SJSA1 (cell line): ENCODE measurements at regions not wholly inside any gene's neighbourhood (a gene's known extent, or its start where the extent isn't known, plus 50 kb on each side); places are given as distances from the start of the nearest gene placed in this dataset.

Source experiments
- DNase-seq, 2 experiments: peaks; one replicate each; pipeline ENCODE4 v3.0.0-alpha.2; 2015 to 2020; ENCODE audit warnings: low spot score in 2 of 2, low read depth in 1 of 2
- H3K27ac ChIP-seq: fragments of 250-450 bp; sonication (Bioruptor Pico); 2 replicates; pipeline ENCODE4 v1.5.1; 2020; ENCODE audit warnings: mild to moderate bottlenecking, moderate library complexity
- H3K27me3 ChIP-seq: fragments of 250-450 bp; sonication (Bioruptor Pico); replicated peaks from 2 replicates; pipeline ENCODE4 v1.5.1; 2020; ENCODE audit warnings: mild to moderate bottlenecking, moderate library complexity
- H3K36me3 ChIP-seq: fragments of 250-450 bp; sonication (Bioruptor Pico); 2 replicates; pipeline ENCODE4 v1.5.1; 2020; ENCODE audit warnings: mild to moderate bottlenecking
- H3K4me1 ChIP-seq: fragments of 250-450 bp; sonication (Bioruptor Pico); replicated peaks from 2 replicates; pipeline ENCODE4 v1.6.1; 2021; ENCODE audit warnings: mild to moderate bottlenecking
- H3K4me3 ChIP-seq: fragments of 250-450 bp; sonication (Bioruptor Pico); 2 replicates; pipeline ENCODE4 v1.5.1; 2020; ENCODE audit warnings: mild to moderate bottlenecking
- H3K9me3 ChIP-seq: fragments of 250-450 bp; sonication (Bioruptor Pico); replicated peaks from 2 replicates; pipeline ENCODE4 v1.5.1; 2020; ENCODE audit warnings: mild to moderate bottlenecking

DNA sequence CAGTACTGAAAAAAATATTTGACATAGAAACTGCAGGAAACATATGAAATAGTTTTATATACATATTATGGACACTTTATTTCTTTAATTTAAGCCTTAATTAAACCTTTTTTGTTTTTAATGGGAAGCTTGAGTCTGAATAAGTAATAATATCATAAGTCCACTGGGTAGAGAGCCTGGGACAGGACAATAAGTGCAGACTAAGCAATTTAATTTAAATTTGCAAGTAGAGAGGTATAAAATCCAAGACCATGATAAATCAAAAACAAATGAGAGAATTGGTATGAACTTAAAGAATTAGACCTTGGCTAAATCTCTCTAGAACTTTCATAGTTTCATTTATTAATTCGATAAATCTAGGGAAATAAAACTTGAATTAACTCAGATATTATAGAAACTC lies 571.2 kb downstream of the ARAP2 start:
- H3K27me3 ChIP-seq, result no peaks in the 10 kb centered on the region
- no peak overlapping the region for H3K27ac ChIP-seq
- no peaks in the 10 kb centered on the region for H3K36me3 ChIP-seq
- H3K9me3 ChIP-seq, result no peaks in the 10 kb centered on the region
- DNase-seq, result no peak
- H3K4me1 ChIP-seq, result no peaks in the 10 kb centered on the region
- no peak overlapping the region for H3K4me3 ChIP-seq

DNA sequence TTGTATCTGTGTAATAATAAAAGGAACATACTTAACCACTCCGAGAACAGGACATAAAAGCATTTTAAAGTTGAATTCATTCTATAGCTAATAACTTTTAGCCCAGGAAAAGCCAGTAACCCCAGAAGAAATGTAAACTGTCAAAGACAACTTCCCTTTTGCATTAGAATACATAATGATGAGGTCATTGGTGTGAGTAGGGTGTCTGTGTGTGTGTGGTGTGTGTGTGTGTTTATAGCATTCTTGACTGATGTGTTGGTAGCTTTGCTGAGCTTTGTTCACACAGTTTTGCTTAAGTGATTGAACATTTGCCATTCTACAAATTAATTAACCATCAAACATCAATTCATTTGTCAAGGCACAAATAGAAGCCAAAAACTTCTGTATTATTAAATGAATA lies 559.6 kb downstream of the ARAP2 start:
- no peak for DNase-seq
- Histone ChIP-seq H3K4me3 (no peak overlapping the region), H3K27ac (no peak overlapping the region), H3K27me3 (no peaks in the 10 kb centered on the region), H3K9me3 (no peaks in the 10 kb centered on the region), H3K4me1 (no peaks in the 10 kb centered on the region), H3K36me3 (no peaks in the 10 kb centered on the region)

DNA sequence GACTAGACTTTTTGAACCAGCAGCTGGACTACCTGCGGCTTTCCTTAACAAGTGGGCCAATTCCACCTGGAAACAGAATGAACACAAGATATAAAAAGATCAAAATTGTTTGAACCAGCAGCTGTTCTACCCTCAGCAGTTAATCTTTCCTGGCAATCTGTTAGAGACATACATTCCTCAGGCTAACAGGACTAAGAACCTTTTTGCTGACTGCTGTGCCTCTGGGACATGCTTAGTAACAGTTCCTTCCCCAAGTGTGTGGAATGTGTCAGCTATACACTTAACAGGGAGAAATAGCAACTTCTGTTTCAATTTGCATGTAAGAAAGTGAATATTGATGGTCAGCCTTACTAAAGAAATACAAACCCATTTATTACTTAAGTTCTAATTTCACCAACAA lies 554.4 kb downstream of the ARAP2 start:
- no peaks in the 10 kb centered on the region for H3K9me3 ChIP-seq
- no peak overlapping the region for H3K27ac ChIP-seq
- no peaks in the 10 kb centered on the region for H3K4me1 ChIP-seq
- no peaks in the 10 kb centered on the region for H3K27me3 ChIP-seq
- H3K4me3 ChIP-seq, result no peak overlapping the region
- DNase-seq, result no peak
- H3K36me3 ChIP-seq, result no peaks in the 10 kb centered on the region

DNA sequence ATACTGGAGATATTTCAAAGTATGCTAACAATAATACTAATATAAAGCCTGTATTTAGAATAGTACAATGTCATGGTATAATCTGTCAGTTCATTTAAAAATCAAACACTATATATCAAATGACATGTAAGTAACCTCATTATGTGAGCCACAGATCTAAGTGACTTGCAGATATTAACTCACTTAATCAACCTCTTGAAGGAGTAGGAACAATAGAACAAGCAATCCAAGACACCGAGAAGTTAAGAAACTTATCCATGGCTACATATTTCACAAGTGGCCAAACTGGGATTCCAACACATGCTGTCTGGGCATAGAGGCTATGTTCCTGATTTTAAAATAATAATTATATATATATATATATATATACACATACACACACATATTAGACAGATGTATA lies 554.0 kb downstream of the ARAP2 start:
- Histone ChIP-seq H3K36me3 (no peaks in the 10 kb centered on the region), H3K9me3 (no peaks in the 10 kb centered on the region), H3K27ac (no peak overlapping the region), H3K27me3 (no peaks in the 10 kb centered on the region), H3K4me1 (no peaks in the 10 kb centered on the region), H3K4me3 (no peak overlapping the region)
- DNase-seq, result no peak

- no peaks in the 10 kb centered on the region for H3K36me3 ChIP-seq
- H3K4me3 ChIP-seq, result no peak overlapping the region
- H3K27ac ChIP-seq, result no peak overlapping the region
- no peak for DNase-seq
- no peaks in the 10 kb centered on the region for H3K9me3 ChIP-seq
- no peaks in the 10 kb centered on the region for H3K4me1 ChIP-seq
- no peaks in the 10 kb centered on the region for H3K27me3 ChIP-seq
Measured at GRCh38 chr4:35695003-35695402, 549.3 kb downstream of the ARAP2 start.

- no peaks in the 10 kb centered on the region for H3K9me3 ChIP-seq
- no peak for DNase-seq
- no peak overlapping the region for H3K27ac ChIP-seq
- H3K4me1 ChIP-seq, result no peaks in the 10 kb centered on the region
- no peaks in the 10 kb centered on the region for H3K36me3 ChIP-seq
- no peak overlapping the region for H3K4me3 ChIP-seq
- H3K27me3 ChIP-seq, result no peaks in the 10 kb centered on the region
Measured at GRCh38 chr4:35695421-35695820, 548.9 kb downstream of the ARAP2 start.

DNA sequence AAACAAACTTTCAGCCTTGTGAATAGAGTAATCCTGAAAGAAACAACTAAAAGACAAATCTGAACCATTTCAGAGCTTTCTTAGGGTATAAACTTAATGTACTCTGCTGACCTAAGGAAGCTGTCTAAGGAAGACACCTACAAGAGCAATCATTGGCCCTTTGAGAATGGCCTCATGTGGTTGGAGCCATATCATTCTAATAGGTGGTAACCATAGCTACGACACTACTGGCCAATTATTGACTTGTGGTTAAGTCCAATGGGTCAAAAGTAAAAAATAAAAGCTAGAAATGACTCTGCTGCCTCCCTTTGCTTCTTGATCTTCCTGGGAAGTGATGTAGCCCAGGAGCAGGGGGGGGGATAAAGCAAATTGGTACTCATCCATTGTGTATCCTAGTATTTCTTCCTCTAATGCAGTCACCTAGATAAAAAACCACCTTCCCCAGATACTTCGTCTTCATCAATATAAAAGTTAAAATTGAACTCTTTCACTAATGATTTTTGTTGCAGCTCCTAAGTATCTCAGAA lies 547.0 kb downstream of the ARAP2 start:
- no peaks in the 10 kb centered on the region for H3K4me1 ChIP-seq
- H3K36me3 ChIP-seq, result no peaks in the 10 kb centered on the region
- H3K27me3 ChIP-seq, result no peaks in the 10 kb centered on the region
- DNase-seq, result no peak
- H3K27ac ChIP-seq, result no peak overlapping the region
- no peaks in the 10 kb centered on the region for H3K9me3 ChIP-seq
- H3K4me3 ChIP-seq, result no peak overlapping the region

DNA sequence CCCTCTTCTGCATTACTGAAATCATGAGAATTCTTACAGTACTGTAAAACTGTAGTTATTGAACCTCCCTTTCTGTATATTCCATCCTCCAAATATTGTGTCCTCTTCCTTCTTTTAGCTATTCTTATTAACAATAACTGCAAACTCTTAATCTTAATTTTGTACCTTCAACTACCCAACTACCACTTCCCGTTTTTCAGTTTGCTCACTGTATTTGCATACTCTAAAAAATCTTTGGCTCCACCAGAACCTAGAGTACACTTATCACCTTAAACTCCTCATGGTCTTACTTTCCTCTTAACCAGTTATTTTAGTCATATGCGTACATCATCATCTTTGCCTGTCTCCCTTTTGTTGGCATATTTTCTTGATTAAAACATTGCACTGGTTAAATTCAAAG lies 543.7 kb downstream of the ARAP2 start:
- no peak overlapping the region for H3K4me3 ChIP-seq
- no peaks in the 10 kb centered on the region for H3K4me1 ChIP-seq
- no peaks in the 10 kb centered on the region for H3K36me3 ChIP-seq
- no peaks in the 10 kb centered on the region for H3K27me3 ChIP-seq
- no peaks in the 10 kb centered on the region for H3K9me3 ChIP-seq
- no peak overlapping the region for H3K27ac ChIP-seq
- no peak for DNase-seq

DNA sequence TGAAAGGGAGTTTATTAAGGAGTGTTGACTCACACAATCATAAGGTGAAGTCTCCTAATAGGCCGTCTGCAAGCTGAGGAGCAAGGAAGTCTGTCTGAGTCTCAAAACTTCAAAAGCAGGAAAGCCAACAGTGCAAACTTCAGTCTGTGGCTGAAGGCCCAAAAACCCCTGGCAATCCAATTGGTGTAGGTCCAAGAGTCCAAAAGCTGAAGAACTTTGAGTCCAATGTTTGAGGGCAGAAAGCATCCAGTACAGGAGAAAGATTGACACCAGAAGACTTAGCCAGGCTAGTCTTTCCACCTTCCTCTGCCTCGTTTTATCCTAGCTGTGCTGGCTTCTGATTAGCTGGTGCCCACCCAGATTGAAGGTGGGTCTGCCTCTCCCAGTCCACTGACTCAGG lies 535.2 kb downstream of the ARAP2 start:
- H3K27ac ChIP-seq, result no peak overlapping the region
- H3K27me3 ChIP-seq, result no peaks in the 10 kb centered on the region
- H3K4me3 ChIP-seq, result no peak overlapping the region
- no peaks in the 10 kb centered on the region for H3K36me3 ChIP-seq
- H3K4me1 ChIP-seq, result no peaks in the 10 kb centered on the region
- no peaks in the 10 kb centered on the region for H3K9me3 ChIP-seq
- no peak for DNase-seq

GRCh38 chr4:35710343-35710742 lies 534.0 kb downstream of the ARAP2 start:
- no peaks in the 10 kb centered on the region for H3K4me1 ChIP-seq
- no peak overlapping the region for H3K4me3 ChIP-seq
- H3K27ac ChIP-seq, result no peak overlapping the region
- H3K36me3 ChIP-seq, result no peaks in the 10 kb centered on the region
- H3K27me3 ChIP-seq, result no peaks in the 10 kb centered on the region
- no peaks in the 10 kb centered on the region for H3K9me3 ChIP-seq
- DNase-seq, result no peak

GRCh38 chr4:35711127-35711526 lies 533.2 kb downstream of the ARAP2 start:
- no peak for DNase-seq
- Histone ChIP-seq H3K27ac (no peak overlapping the region), H3K9me3 (no peaks in the 10 kb centered on the region), H3K4me1 (no peaks in the 10 kb centered on the region), H3K36me3 (no peaks in the 10 kb centered on the region), H3K4me3 (no peak overlapping the region), H3K27me3 (no peaks in the 10 kb centered on the region)

GRCh38 chr4:35723973-35724372 lies 520.3 kb downstream of the ARAP2 start:
- no peaks in the 10 kb centered on the region for H3K36me3 ChIP-seq
- no peaks in the 10 kb centered on the region for H3K9me3 ChIP-seq
- H3K27me3 ChIP-seq, result no peaks in the 10 kb centered on the region
- H3K4me1 ChIP-seq, result no peaks in the 10 kb centered on the region
- H3K4me3 ChIP-seq, result no peak overlapping the region
- DNase-seq, result no peak
- H3K27ac ChIP-seq, result no peak overlapping the region

GRCh38 chr4:35725131-35725530 lies 519.2 kb downstream of the ARAP2 start:
- H3K27ac ChIP-seq, result no peak overlapping the region
- H3K4me3 ChIP-seq, result no peak overlapping the region
- H3K27me3 ChIP-seq, result no peaks in the 10 kb centered on the region
- no peaks in the 10 kb centered on the region for H3K9me3 ChIP-seq
- no peak for DNase-seq
- no peaks in the 10 kb centered on the region for H3K4me1 ChIP-seq
- no peaks in the 10 kb centered on the region for H3K36me3 ChIP-seq

DNA sequence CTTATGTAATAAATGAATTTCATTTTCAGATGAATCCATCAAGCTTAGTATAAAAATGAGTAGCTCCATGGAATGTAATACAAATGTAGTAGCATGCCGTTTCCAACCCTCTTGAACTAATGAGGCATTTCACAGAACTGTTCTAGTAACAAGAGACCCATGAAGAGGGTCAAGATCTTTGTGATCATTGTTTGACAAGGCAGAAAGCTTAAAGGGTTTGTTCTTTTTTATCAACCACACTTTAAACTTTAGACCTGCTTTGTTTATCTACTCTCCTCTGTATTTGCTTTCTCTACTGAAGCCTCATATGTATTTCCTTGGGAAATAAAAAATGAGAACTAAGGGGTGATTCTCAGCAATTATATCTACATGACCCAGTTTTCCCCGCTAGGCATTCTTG lies 513.9 kb downstream of the ARAP2 start:
- Histone ChIP-seq H3K4me3 (no peak overlapping the region), H3K27ac (no peak overlapping the region), H3K36me3 (no peaks in the 10 kb centered on the region), H3K27me3 (no peaks in the 10 kb centered on the region), H3K9me3 (no peaks in the 10 kb centered on the region), H3K4me1 (no peaks in the 10 kb centered on the region)
- no peak for DNase-seq

DNA sequence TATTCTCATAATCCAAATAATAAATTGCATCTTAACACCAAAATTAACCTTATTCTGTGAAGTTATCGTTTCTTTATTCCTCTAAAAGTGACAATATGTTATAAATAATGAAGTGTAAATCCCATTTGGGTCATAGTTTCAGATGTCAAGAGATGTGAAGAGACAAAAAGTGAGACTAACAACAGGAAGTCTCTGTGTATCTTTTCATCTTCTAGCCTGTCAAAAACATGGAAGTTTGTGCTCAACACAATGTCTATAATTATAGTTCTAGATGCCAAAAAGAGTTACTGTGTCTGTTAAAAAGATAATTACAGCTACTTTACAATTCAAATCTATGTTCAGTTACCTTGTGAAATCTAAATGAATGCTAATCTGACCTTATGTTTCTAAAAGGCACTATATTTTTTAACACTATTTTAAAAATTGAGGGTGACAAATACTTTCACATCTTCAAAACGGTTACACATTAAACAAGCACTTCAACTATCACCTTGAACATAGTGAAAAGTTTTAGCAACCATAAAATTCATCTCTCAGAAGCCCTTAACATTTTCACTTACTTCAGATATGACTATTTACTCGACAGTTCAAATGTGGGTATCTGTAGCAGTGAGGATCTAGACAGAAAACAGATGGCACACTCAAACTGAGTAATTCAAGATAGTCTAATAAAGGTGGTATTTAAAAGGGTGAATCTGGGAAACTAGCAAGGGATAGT lies 509.8 kb downstream of the ARAP2 start:
- H3K4me1 ChIP-seq, result no peaks in the 10 kb centered on the region
- H3K27me3 ChIP-seq, result no peaks in the 10 kb centered on the region
- H3K36me3 ChIP-seq, result no peaks in the 10 kb centered on the region
- H3K9me3 ChIP-seq, result no peaks in the 10 kb centered on the region
- DNase-seq, result no peak
- no peak overlapping the region for H3K27ac ChIP-seq
- H3K4me3 ChIP-seq, result no peak overlapping the region
